VCaP (cell line): ENCODE measurements at regions not wholly inside any gene's neighbourhood (a gene's known extent, or its start where the extent isn't known, plus 50 kb on each side); places are given as distances from the start of the nearest gene placed in this dataset.

ENCODE experiments used
- H3K27ac ChIP-seq: fragments of 450-650 bp; 2 replicates; pipeline ENCODE4 v1.5.1; 2017
- CTCF ChIP-seq: fragments of 450-650 bp; conservative IDR thresholded peaks from 2 replicates; pipeline ENCODE4 v1.5.1; 2017; ENCODE audit warnings: mild to moderate bottlenecking, moderate library complexity

- no peak for TF ChIP-seq CTCF
- H3K27ac ChIP-seq = no peak overlapping the region
Measured at GRCh38 chr4:100804576-100805360, 286.9 kb upstream of the EMCN start.

GRCh38 chr4:100803751-100804150 lies 285.9 kb upstream of the EMCN start:
- H3K27ac ChIP-seq = no peak overlapping the region
- no peak for TF ChIP-seq CTCF

- TF ChIP-seq CTCF = no peak
Measured at GRCh38 chr4:100799761-100800539, 282.1 kb upstream of the EMCN start.

GRCh38 chr4:100797791-100798190 lies 280.0 kb upstream of the EMCN start:
- no peak overlapping the region for H3K27ac ChIP-seq

More at GRCh38 chr4:100799761-100800539, 282.1 kb upstream of the EMCN start:
- H3K27ac ChIP-seq = no peak overlapping the region

GRCh38 chr4:100797356-100797755 lies 279.5 kb upstream of the EMCN start:
- no peak overlapping the region for H3K27ac ChIP-seq
- TF ChIP-seq CTCF = no peak

More at GRCh38 chr4:100797791-100798190, 280.0 kb upstream of the EMCN start:
- no peak for TF ChIP-seq CTCF

- no peak for TF ChIP-seq CTCF
- no peak overlapping the region for H3K27ac ChIP-seq
Measured at GRCh38 chr4:100796332-100796731, 278.5 kb upstream of the EMCN start.

- no peak for TF ChIP-seq CTCF
- H3K27ac ChIP-seq = no peak overlapping the region
Measured at GRCh38 chr4:100795581-100795980, 277.8 kb upstream of the EMCN start.
